ENCODE measurements at regions not wholly inside any gene's neighbourhood (a gene's known extent, or its start where the extent isn't known, plus 50 kb on each side); places are given as distances from the start of the nearest gene placed in this dataset.

DNA sequence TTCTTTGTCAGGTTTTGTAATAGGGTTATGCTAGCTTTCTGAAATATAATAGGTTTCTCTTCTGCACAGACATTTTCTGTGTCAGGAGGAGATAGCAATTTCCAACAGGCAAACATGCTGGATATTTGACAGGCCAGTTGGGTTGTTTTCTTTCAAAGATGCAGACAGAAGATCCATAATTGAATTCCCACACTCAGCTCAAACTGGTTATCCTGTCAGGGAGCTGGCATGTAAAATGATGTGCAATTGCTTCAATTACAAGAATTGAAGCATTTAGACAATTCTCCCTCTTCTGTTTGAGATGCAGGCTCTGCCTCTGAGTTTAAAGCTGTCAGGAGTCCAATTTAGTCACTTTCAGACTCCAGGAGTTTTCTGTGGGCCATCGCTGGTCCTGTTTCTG lies 146.2 kb upstream of the ZKSCAN2 start:
- no peak for TF ChIP-seq RFX5 (IDR thresholded peaks at IDR 0.05; ENCODE audit: borderline replicate concordance, low read depth, low read length)
- TF ChIP-seq POLR2A (IDR thresholded peaks at IDR 0.05; ENCODE audit: control extremely low read depth in 1 of 2, low read depth in 2 of 2, low read length in 2 of 2): no peak
- TF ChIP-seq SIN3A (conservative IDR thresholded peaks at IDR 0.05 in 1 of 2, IDR thresholded peaks at IDR 0.05 in 1 of 2; ENCODE audit: low read depth in 1 of 2, low read length in 2 of 2): no peak
- TF ChIP-seq SIRT6 (IDR thresholded peaks at IDR 0.05; ENCODE audit: low read length): no peak
- no peak for TF ChIP-seq EP300 (IDR thresholded peaks at IDR 0.05; ENCODE audit: borderline replicate concordance in 1 of 2, low read depth in 2 of 2, low read length in 2 of 2)
- TF ChIP-seq YY1 (IDR thresholded peaks at IDR 0.05; ENCODE audit: low read depth, low read length): no peak
- TF ChIP-seq, protein P1, sequence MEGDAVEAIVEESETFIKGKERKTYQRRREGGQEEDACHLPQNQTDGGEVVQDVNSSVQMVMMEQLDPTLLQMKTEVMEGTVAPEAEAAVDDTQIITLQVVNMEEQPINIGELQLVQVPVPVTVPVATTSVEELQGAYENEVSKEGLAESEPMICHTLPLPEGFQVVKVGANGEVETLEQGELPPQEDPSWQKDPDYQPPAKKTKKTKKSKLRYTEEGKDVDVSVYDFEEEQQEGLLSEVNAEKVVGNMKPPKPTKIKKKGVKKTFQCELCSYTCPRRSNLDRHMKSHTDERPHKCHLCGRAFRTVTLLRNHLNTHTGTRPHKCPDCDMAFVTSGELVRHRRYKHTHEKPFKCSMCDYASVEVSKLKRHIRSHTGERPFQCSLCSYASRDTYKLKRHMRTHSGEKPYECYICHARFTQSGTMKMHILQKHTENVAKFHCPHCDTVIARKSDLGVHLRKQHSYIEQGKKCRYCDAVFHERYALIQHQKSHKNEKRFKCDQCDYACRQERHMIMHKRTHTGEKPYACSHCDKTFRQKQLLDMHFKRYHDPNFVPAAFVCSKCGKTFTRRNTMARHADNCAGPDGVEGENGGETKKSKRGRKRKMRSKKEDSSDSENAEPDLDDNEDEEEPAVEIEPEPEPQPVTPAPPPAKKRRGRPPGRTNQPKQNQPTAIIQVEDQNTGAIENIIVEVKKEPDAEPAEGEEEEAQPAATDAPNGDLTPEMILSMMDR (IDR thresholded peaks at IDR 0.05; ENCODE audit: control extremely low read depth in 1 of 3, insufficient read depth in 1 of 3, low read depth in 1 of 3, low read length in 3 of 3): no peak
- TF ChIP-seq FOSL1 (IDR thresholded peaks at IDR 0.05; ENCODE audit: insufficient read depth, low read depth, low read length): no peak
- TF ChIP-seq, protein P2, sequence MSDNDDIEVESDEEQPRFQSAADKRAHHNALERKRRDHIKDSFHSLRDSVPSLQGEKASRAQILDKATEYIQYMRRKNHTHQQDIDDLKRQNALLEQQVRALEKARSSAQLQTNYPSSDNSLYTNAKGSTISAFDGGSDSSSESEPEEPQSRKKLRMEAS (IDR thresholded peaks at IDR 0.05): no peak
- TF ChIP-seq, protein P3, sequence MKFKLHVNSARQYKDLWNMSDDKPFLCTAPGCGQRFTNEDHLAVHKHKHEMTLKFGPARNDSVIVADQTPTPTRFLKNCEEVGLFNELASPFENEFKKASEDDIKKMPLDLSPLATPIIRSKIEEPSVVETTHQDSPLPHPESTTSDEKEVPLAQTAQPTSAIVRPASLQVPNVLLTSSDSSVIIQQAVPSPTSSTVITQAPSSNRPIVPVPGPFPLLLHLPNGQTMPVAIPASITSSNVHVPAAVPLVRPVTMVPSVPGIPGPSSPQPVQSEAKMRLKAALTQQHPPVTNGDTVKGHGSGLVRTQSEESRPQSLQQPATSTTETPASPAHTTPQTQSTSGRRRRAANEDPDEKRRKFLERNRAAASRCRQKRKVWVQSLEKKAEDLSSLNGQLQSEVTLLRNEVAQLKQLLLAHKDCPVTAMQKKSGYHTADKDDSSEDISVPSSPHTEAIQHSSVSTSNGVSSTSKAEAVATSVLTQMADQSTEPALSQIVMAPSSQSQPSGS (IDR thresholded peaks at IDR 0.05; ENCODE audit: low read length): no peak
- no peak for TF ChIP-seq JUN (IDR thresholded peaks at IDR 0.05; ENCODE audit: low read depth, low read length)

Measured in H1 (cell line).